HG03280 (cell line): ENCODE measurements at regions not wholly inside any gene's neighbourhood (a gene's known extent, or its start where the extent isn't known, plus 50 kb on each side); places are given as distances from the start of the nearest gene placed in this dataset.

Experiments used
- ATAC-seq: cut with Tn5 transposase; IDR thresholded peaks from one replicate; pipeline ENCODE4 v1.9.1; 2021; ENCODE audit warnings: mild to moderate bottlenecking, moderate library complexity; ENCODE audit not compliant: unreplicated experiment

- ATAC-seq = no peak
These were observed 72.0 kb downstream of the RGS12 start for GRCh38 chr4:3364634-3365314.

GRCh38 chr4:3365326-3365725, 72.5 kb downstream of the RGS12 start:
- no peak for ATAC-seq

- no peak for ATAC-seq
These were observed 73.3 kb downstream of the RGS12 start for GRCh38 chr4:3365871-3366842.

- no peak for ATAC-seq
These were observed 74.3 kb downstream of the RGS12 start for GRCh38 chr4:3366893-3367775.

- no peak for ATAC-seq
These were observed 73.9 kb upstream of the HGFAC start for GRCh38 chr4:3367866-3368265.

GRCh38 chr4:3368334-3368733, 73.4 kb upstream of the HGFAC start:
- ATAC-seq = no peak

- ATAC-seq = no peak
These were observed 72.7 kb upstream of the HGFAC start for GRCh38 chr4:3368841-3369760.

GRCh38 chr4:3369781-3370674, 71.7 kb upstream of the HGFAC start:
- no peak for ATAC-seq

- no peak for ATAC-seq
These were observed 70.5 kb upstream of the HGFAC start for GRCh38 chr4:3371033-3372001.

- ATAC-seq = no peak
These were observed 69.4 kb upstream of the HGFAC start for GRCh38 chr4:3372264-3372932.

- ATAC-seq = no peak
These were observed 68.8 kb upstream of the HGFAC start for GRCh38 chr4:3372933-3373465.

- no peak for ATAC-seq
These were observed 68.3 kb upstream of the HGFAC start for GRCh38 chr4:3373468-3373867.

GRCh38 chr4:3374011-3374645, 67.6 kb upstream of the HGFAC start:
- ATAC-seq = no peak

GRCh38 chr4:3374667-3375066, 67.1 kb upstream of the HGFAC start:
- no peak for ATAC-seq

- ATAC-seq = no peak
These were observed 66.1 kb upstream of the HGFAC start for GRCh38 chr4:3375688-3376087.

GRCh38 chr4:3376266-3376665, 65.5 kb upstream of the HGFAC start:
- no peak for ATAC-seq

- no peak for ATAC-seq
These were observed 64.2 kb upstream of the HGFAC start for GRCh38 chr4:3377557-3377956.
